Smooth muscle cell (in vitro differentiated cells): ENCODE measurements at regions not wholly inside any gene's neighbourhood (a gene's known extent, or its start where the extent isn't known, plus 50 kb on each side); places are given as distances from the start of the nearest gene placed in this dataset.

ENCODE experiments used
- DNase-seq: peaks from one replicate; lab custom pipeline; 2025; ENCODE audit not compliant: unreplicated experiment; lab: John Stamatoyannopoulos, UW
- H2AFZ ChIP-seq: fragments of 200-600 bp; sonication (generic); 2 replicates; pipeline ENCODE4 v1.6.0; 2016; ENCODE audit warnings: antibody characterized with exemption, low read depth, mild to moderate bottlenecking
- H3F3A ChIP-seq: fragments of 200-600 bp; sonication (generic); 2 replicates; pipeline ENCODE4 v1.6.0; 2017; ENCODE audit warnings: antibody characterized with exemption, low read depth
- H3K27ac ChIP-seq: fragments of 200-600 bp; sonication (generic); 2 replicates; pipeline ENCODE4 v1.5.1; 2016; ENCODE audit warnings: low read depth, mild to moderate bottlenecking
- H3K27me3 ChIP-seq: fragments of 200-600 bp; sonication (generic); 2 replicates; pipeline ENCODE4 v1.6.1; 2016; ENCODE audit warnings: low read depth, mild to moderate bottlenecking
- H3K36me3 ChIP-seq: fragments of 200-600 bp; sonication (generic); 2 replicates; pipeline ENCODE4 v1.5.1; 2016; ENCODE audit warnings: low read depth
- H3K4me1 ChIP-seq: fragments of 200-600 bp; sonication (generic); 2 replicates; pipeline ENCODE4 v1.5.1; 2016; ENCODE audit warnings: low read depth
- H3K4me2 ChIP-seq: fragments of 200-600 bp; sonication (generic); 2 replicates; pipeline ENCODE4 v1.6.0; 2016; ENCODE audit warnings: mild to moderate bottlenecking
- H3K4me3 ChIP-seq: fragments of 200-600 bp; sonication (generic); 2 replicates; pipeline ENCODE4 v1.5.1; 2016; ENCODE audit warnings: mild to moderate bottlenecking
- H3K79me2 ChIP-seq: fragments of 200-600 bp; sonication (generic); 2 replicates; pipeline ENCODE4 v1.6.0; 2016; ENCODE audit warnings: low read depth, mild to moderate bottlenecking
- H3K9ac ChIP-seq: fragments of 200-600 bp; sonication (generic); 2 replicates; pipeline ENCODE4 v1.6.0; 2016; ENCODE audit warnings: low read depth
- H3K9me3 ChIP-seq: fragments of 200-600 bp; sonication (generic); replicated peaks from 2 replicates; pipeline ENCODE4 v1.5.1; 2016; ENCODE audit warnings: low read depth
- H4K20me1 ChIP-seq: fragments of 200-600 bp; sonication (generic); 2 replicates; pipeline ENCODE4 v1.6.0; 2016; ENCODE audit warnings: low read depth
- CTCF ChIP-seq: fragments of 200-600 bp; sonication (generic); IDR thresholded peaks from 2 replicates; pipeline ENCODE4 v1.5.1; 2017; ENCODE audit warnings: borderline replicate concordance, mild to moderate bottlenecking, antibody characterized with exemption; ENCODE audit not compliant: insufficient read depth, poor library complexity, severe bottlenecking
- WGBS: methylation state at CpG from one replicate; pipeline ENCODE4 v1.1.7; 2016; ENCODE audit warnings: low lambda C conversion rate; 5-methylcytosine and 5-hydroxymethylcytosine counted together

- Histone ChIP-seq H2AFZ (no peak overlapping the region), H3K27me3 (peaks cover 25% of the 10 kb centered on the region), H3K9me3 (no peaks in the 10 kb centered on the region), H3K9ac (no peak overlapping the region), H4K20me1 (no peaks in the 10 kb centered on the region), H3K4me1 (no peaks in the 10 kb centered on the region), H3K36me3 (no peaks in the 10 kb centered on the region), H3F3A (no peaks in the 10 kb centered on the region), H3K27ac (no peak overlapping the region), H3K4me3 (no peak overlapping the region), H3K79me2 (no peaks in the 10 kb centered on the region), H3K4me2 (no peak overlapping the region)
- WGBS, result 90% methylated on average over 3 of the region's 3 CpGs
- no peak for TF ChIP-seq CTCF
- no peak for DNase-seq
Measured at GRCh38 chr20:40838509-40838908, 149.5 kb upstream of the MAFB start.

- H3K27me3 ChIP-seq, result peaks cover 18% of the 10 kb centered on the region
- no peak overlapping the region for H3K27ac ChIP-seq
- no peaks in the 10 kb centered on the region for H3K36me3 ChIP-seq
- no peak overlapping the region for H3K4me3 ChIP-seq
- H3F3A ChIP-seq, result no peaks in the 10 kb centered on the region
- H3K4me2 ChIP-seq, result no peak overlapping the region
- no peak overlapping the region for H2AFZ ChIP-seq
- no peaks in the 10 kb centered on the region for H4K20me1 ChIP-seq
- 76% methylated on average over 1 of the region's 1 CpG for WGBS
- DNase-seq, result no peak
- no peaks in the 10 kb centered on the region for H3K9me3 ChIP-seq
- H3K9ac ChIP-seq, result no peak overlapping the region
- no peaks in the 10 kb centered on the region for H3K79me2 ChIP-seq
- TF ChIP-seq CTCF, result no peak
- no peaks in the 10 kb centered on the region for H3K4me1 ChIP-seq
Measured at GRCh38 chr20:40843251-40843650, 154.2 kb upstream of the MAFB start.

- no peak for TF ChIP-seq CTCF
- Histone ChIP-seq H3K4me2 (no peak overlapping the region), H3K9me3 (no peaks in the 10 kb centered on the region), H3K79me2 (no peaks in the 10 kb centered on the region), H3K27ac (no peak overlapping the region), H3K4me3 (no peak overlapping the region), H2AFZ (no peak overlapping the region), H3K36me3 (no peaks in the 10 kb centered on the region), H4K20me1 (no peaks in the 10 kb centered on the region), H3K9ac (no peak overlapping the region), H3K27me3 (peaks cover 13% of the 10 kb centered on the region), H3F3A (no peaks in the 10 kb centered on the region), H3K4me1 (no peaks in the 10 kb centered on the region)
- DNase-seq, result no peak
- 77% methylated on average over 7 of the region's 7 CpGs for WGBS
Measured at GRCh38 chr20:40844332-40844731, 155.3 kb upstream of the MAFB start.

DNA sequence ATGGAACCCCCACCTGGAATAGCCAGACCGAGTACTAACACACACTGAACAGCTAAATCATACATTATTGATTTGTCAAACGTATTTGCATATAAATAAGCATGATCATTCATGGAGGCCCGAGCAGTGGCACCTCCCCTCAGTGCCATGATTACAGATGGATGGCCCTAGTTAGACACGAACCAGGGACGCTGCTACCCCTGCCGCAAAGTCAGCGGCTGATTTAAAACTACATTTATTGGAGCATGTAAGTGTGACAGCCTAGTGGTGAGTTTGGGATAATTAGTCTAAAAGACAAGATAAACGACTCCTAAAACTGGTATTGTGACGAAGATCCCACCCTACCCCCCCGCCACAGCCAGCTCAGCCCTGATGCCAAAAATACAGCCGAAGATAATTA lies 159.1 kb upstream of the MAFB start:
- peaks cover 6% of the 10 kb centered on the region for H3K27me3 ChIP-seq
- no peak for TF ChIP-seq CTCF
- no peaks in the 10 kb centered on the region for H3F3A ChIP-seq
- no peak for DNase-seq
- H3K79me2 ChIP-seq, result no peaks in the 10 kb centered on the region
- H2AFZ ChIP-seq, result no peak overlapping the region
- H3K4me2 ChIP-seq, result no peak overlapping the region
- H3K36me3 ChIP-seq, result no peaks in the 10 kb centered on the region
- no peak overlapping the region for H3K4me3 ChIP-seq
- no peak overlapping the region for H3K9ac ChIP-seq
- no peaks in the 10 kb centered on the region for H3K4me1 ChIP-seq
- no peak overlapping the region for H3K27ac ChIP-seq
- WGBS, result 70% methylated on average over 11 of the region's 11 CpGs
- no peaks in the 10 kb centered on the region for H3K9me3 ChIP-seq
- H4K20me1 ChIP-seq, result no peaks in the 10 kb centered on the region
